ENCODE measurements at regions not wholly inside any gene's neighbourhood (a gene's known extent, or its start where the extent isn't known, plus 50 kb on each side); places are given as distances from the start of the nearest gene placed in this dataset.

DNA sequence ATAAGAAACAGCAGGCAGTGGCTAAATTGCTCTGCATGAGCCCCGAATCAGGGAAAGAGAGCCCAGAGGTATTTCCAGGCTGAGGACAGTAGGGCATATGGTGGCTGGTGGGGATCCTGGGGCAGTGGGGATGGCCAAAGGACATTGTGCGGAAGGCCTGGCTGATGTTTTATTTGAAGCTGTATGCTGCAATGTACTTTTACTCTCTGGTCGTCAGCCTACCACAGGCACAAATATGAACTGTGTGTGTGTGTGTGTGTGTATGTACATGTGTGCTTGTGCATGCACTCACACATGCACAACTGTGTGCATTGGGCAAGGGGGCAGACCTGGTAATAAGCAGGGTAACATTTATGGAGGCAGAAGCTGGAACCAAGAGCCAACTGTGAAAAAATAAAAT is 74.7 kb upstream of the GZMB start:
- intact Hi-C loops (cut with DNase I): no loop called here
- no peak for DNase-seq
- Histone ChIP-seq H3K27ac (no peak overlapping the region), H3K9me3 (replicated peaks in 1 of 3) (no peaks in the 10 kb centered on the region), H3K4me1 (replicated peaks in 1 of 2) (no peaks in the 10 kb centered on the region), H3K36me3 (replicated peaks in 1 of 2) (no peaks in the 10 kb centered on the region), H3K27me3 (peaks cover 6% of the 10 kb centered on the region), H3K4me3 (no peak overlapping the region)
- no peak for TF ChIP-seq POLR2A (IDR thresholded peaks at IDR 0.05)
- TF ChIP-seq, protein P1, sequence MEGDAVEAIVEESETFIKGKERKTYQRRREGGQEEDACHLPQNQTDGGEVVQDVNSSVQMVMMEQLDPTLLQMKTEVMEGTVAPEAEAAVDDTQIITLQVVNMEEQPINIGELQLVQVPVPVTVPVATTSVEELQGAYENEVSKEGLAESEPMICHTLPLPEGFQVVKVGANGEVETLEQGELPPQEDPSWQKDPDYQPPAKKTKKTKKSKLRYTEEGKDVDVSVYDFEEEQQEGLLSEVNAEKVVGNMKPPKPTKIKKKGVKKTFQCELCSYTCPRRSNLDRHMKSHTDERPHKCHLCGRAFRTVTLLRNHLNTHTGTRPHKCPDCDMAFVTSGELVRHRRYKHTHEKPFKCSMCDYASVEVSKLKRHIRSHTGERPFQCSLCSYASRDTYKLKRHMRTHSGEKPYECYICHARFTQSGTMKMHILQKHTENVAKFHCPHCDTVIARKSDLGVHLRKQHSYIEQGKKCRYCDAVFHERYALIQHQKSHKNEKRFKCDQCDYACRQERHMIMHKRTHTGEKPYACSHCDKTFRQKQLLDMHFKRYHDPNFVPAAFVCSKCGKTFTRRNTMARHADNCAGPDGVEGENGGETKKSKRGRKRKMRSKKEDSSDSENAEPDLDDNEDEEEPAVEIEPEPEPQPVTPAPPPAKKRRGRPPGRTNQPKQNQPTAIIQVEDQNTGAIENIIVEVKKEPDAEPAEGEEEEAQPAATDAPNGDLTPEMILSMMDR (IDR thresholded peaks at IDR 0.05): no peak
- 53 to 77% (median 62%) methylated on average over 3 of the region's 3 CpGs for WGBS, 4 donors

DNA sequence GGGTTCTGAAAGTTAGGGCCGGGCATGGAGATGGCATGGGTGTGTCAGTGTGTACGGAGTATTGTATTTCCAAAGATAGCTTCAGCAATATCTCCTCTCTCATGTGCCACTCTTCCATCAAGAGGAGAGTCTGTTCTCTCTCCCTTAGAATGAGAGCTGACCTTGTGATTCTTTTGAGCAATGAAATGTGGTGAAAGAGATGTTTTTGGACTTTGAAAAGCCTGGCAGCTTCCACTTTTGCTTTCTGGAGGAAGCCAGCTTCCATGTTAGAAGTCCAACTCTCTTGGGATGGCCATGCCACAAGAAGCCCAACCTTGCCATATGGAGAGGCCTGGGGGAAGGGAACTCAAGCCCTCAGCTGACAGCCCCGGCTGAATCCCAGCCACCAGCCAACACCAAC is 72.4 kb upstream of the GZMB start:
- no peaks in the 10 kb centered on the region for H3K4me1 ChIP-seq (replicated peaks in 1 of 2)
- no peaks in the 10 kb centered on the region for H3K36me3 ChIP-seq (replicated peaks in 1 of 2)
- H3K27me3 ChIP-seq: peaks cover 6% of the 10 kb centered on the region
- TF ChIP-seq POLR2A (IDR thresholded peaks at IDR 0.05): no peak
- TF ChIP-seq, protein P1 (IDR thresholded peaks at IDR 0.05): no peak
- no peak overlapping the region for H3K4me3 ChIP-seq
- intact Hi-C loops (cut with DNase I): no loop called here
- WGBS, 4 donors: 56 to 82% (median 77%) methylated on average over 3 of the region's 3 CpGs
- no peaks in the 10 kb centered on the region for H3K9me3 ChIP-seq (replicated peaks in 1 of 3)
- H3K27ac ChIP-seq: no peak overlapping the region
- no peak for DNase-seq

DNA sequence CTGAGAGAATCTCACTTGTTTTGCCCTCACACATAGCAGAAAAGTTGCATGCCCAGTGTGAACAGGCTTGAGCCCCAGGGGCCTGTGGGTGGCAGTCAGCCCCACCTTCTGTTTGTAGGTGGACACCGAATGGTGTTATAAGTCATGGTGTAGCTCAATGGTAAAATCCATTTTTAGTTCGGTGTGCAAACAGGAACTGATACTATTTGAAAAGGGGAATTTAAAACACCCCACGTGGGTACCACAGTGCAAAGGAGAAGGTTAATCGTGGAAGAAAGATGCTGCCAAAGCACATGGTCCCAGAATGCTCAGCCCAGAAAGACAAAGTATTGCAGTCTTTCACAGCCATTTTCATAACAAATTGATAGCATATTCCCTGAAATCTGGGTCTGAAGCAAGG is 71.8 kb upstream of the GZMB start:
- Histone ChIP-seq H3K36me3 (replicated peaks in 1 of 2) (no peaks in the 10 kb centered on the region), H3K27ac (no peak overlapping the region), H3K4me3 (no peak overlapping the region), H3K27me3 (peaks cover 6% of the 10 kb centered on the region), H3K4me1 (replicated peaks in 1 of 2) (no peaks in the 10 kb centered on the region), H3K9me3 (replicated peaks in 1 of 3) (no peaks in the 10 kb centered on the region)
- TF ChIP-seq, protein P1 (IDR thresholded peaks at IDR 0.05): no peak
- no peak for TF ChIP-seq POLR2A (IDR thresholded peaks at IDR 0.05)
- WGBS, 4 donors: 67 to 74% (median 70%) methylated on average over 4 of the region's 4 CpGs
- no peak for DNase-seq
- intact Hi-C loops (cut with DNase I): no loop called here

DNA sequence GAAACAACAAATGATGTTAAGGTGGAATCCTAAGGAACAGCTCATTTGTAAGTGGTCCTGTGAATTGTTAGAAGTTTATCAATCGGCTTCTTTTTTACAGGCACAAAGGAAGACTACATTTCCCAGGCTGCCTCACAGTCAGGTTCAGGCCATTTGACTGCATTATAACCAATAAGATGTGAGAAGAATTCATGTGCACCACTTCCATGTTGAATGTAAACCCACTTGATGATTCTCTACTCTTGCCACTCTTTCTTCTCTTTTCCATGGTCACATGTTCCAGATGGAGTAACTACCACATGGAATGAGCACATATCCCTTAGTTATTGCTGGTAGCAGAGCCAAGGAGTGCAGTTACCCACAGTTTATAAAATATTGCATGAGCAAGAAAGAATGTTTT is 67.1 kb upstream of the GZMB start:
- TF ChIP-seq, protein P1 (IDR thresholded peaks at IDR 0.05): no peak
- TF ChIP-seq POLR2A (IDR thresholded peaks at IDR 0.05): no peak
- H3K4me1 ChIP-seq (replicated peaks in 1 of 2): no peaks in the 10 kb centered on the region
- H3K27me3 ChIP-seq: no peaks in the 10 kb centered on the region
- DNase-seq: no peak
- intact Hi-C loops (cut with DNase I): no loop called here
- no peak overlapping the region for H3K27ac ChIP-seq
- no peaks in the 10 kb centered on the region for H3K9me3 ChIP-seq (replicated peaks in 1 of 3)
- no peak overlapping the region for H3K4me3 ChIP-seq
- no peaks in the 10 kb centered on the region for H3K36me3 ChIP-seq (replicated peaks in 1 of 2)
- 71 to 94% (median 80%) methylated on average over 1 of the region's 1 CpG for WGBS, 4 donors
